ENCODE measurements at regions not wholly inside any gene's neighbourhood (a gene's known extent, or its start where the extent isn't known, plus 50 kb on each side); places are given as distances from the start of the nearest gene placed in this dataset.
"Not testable (repeated sequence)": the region's sequence is repeated elsewhere in the genome, so short reads cannot be mapped to it uniquely, and the experiment has no call there.

DNA sequence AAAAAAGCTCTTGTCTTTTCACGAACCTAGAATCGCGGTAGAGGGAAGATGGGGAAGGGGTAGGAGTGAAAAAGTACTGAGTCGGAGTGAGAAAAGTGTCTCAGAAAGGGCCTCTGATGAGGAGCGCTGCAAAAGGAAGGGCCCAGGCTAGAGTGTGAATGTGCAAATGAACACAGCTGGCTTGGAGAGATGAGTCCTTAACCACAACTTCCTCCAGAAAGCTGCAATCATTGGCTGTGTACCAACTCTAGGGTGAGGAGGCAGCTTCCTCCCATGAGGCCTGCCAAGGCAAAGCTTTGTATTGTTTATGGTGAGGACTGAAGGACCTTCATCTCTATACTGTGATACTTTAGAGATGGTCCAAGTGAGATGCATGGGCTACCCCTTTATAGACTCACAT is 566.9 kb upstream of the ANO5 start:
- DNase-seq (ENCODE audit: low read depth) = no peak

DNA sequence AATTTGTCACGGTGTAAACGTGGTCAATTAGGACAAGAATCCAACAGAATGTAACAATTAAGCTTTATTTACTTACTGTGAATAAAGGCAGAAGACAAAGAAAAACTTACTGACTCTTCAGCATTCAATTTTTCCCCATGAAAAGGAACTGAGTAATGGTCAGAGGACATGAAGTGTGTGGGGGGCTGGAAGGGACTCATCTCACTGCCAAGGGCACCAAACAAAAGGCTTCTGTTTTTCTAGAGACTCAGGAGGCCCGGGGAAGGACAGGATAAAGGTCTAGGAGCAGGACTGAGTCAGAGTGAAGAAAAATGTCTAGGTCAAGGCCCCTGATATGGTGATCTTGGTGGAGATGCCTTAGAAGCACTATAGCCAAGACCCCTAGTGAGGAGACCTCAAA is 564.2 kb upstream of the ANO5 start:
- no peak for DNase-seq (ENCODE audit: low read depth)

DNA sequence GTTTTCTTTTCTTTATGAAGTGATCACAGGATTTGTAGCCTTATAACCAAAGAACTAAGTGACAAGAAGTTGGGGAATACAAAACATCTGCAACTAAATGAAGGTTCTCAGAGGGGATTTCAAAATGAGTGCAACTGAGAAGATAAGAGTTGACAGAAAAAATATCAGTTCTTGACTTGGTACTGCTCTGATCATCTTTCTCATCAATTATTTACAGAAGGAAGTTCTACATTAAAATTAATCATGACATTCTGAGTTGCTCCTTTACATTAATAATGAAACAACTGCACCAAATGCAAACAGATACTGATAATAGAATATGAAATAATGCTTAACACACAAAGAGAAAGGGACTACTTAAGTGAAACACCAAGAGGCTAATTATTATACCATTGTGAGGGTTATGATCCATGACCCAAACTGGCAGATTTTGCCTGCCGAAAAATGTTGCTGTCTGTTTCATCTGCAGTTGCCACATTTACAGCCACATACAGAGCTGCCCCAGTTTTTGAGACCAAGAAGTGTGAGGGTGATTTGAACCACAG is 561.9 kb upstream of the ANO5 start:
- no peak for DNase-seq (ENCODE audit: low read depth)

DNA sequence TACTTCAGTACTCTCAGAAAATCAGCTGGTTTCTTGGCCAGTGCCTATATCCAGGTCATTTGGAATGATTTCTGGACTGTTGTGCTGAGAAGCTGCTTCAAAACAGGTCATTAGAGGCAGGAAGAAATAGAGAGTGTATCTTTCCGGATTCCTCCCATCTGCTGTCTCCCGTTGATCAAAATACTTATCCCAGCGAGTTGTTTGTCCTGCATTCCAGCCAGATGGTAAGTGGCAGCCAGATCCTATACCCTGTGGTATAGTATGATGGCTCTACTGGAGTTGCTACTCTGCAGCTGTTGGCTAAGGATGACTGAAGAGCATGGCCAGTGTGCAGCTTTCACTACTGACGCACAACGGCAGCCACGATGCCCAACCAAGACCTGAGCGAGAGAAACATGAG is 560.9 kb upstream of the ANO5 start:
- no peak for DNase-seq (ENCODE audit: low read depth)

DNA sequence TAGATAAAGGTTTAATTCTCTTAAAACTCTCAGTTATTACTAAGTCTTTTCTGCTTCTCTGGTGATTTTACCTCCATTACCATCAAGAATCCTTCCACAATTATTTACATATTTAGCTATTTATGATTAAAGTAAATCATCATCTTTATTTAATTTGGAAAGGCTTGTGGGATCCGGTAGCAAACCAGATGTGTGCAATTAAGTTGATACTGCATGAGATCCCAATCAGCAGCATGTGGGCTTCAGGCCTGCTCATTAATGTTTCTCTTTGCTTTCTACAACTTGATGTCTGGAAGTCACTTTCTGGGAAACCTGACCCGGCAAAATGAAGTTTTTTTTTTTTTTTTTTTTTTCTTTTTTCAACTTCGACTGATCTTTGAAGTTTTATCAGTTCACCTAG is 558.4 kb upstream of the ANO5 start:
- DNase-seq (ENCODE audit: low read depth) = no peak

DNA sequence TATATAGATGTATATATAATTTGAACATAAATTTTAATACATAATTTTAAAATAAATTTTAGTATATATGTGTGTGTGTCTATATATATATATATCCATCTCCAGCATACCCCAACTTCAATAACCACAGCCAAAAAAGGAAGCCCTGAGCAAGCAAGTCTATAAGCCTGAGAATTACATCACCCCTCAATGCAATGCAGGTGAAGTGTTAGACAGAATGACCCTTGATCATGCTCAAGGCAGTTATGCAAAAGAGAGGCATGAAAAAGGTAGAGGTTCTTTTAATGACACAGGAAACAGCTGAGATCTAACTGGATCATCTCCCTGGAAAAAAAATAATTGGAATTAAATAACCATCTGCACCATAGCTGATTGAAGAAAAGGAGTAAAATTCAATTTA is 557.9 kb upstream of the ANO5 start:
- DNase-seq (ENCODE audit: low read depth) = no peak

DNA sequence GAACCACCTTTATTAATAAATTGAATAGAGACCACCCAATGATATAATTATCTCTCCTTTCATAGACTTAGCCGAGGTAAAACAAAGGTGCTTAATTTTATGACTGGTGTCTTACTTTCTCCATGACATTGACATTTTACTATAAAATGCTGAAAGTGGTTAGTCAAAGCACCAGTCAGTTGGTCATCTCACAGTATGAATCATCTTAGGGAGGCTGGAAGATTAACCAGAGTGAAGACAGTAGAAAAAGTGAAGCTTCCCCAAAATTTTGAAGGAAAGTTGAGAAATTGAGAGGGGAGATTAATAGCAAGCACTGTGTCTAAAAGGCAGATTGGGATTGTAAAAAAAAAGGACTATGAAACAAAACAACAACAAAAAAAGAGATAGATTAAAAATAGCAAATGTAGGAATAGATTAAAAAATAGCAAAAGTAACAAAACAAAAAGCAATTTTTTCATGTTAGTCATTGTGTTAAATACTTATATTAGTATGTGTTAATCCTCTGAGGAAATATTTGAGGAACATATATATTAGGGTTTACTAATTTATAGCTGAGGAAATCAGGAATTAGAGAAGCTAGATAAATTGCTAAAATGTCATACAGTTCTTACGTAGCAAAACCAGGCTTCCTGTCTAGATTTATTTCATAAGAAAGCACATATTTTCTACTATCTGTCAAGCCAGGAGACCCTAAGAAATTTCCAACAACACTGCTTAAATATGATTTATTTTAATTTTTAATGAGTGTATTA is 557.3 kb upstream of the ANO5 start:
- DNase-seq (ENCODE audit: low read depth) = no peak

DNA sequence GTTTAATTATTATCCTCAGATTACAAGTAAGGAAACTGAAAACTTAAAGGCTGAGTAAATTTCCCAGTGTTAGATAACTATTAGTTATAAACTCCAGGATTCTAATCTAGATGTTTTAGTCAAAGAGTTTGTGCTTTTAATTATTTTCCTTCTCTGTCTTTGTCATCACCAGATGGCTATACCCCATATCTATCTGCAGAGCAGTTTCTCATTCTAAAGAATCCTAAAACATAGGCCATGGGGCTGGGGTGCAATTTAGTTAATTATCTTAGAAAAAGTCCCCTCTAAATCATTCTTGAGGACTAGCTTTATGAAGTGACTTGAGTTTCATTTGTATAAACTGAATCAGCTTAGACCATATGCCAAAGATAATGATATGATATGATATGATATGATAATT is 556.3 kb upstream of the ANO5 start:
- DNase-seq (ENCODE audit: low read depth) = no peak

DNA sequence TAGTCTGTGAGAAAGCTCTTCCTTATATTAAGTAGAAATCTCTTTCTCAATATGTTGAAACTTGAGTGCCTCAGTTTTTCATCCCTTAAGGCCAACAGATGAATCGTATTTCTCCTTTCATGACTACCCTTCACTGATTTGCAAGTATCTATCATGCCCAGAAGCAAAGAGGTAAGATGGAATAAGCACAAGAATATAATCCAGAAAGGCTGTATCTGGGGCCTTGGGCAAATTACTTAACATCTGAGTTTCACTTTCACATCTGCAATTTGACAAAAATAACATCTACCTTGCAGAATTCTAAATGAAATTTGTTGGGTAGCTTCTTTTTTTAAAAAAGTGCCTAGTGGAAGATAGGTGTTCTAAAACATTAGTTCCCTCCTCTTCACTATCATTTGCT is 552.4 kb upstream of the ANO5 start:
- no peak for DNase-seq (ENCODE audit: low read depth)

DNA sequence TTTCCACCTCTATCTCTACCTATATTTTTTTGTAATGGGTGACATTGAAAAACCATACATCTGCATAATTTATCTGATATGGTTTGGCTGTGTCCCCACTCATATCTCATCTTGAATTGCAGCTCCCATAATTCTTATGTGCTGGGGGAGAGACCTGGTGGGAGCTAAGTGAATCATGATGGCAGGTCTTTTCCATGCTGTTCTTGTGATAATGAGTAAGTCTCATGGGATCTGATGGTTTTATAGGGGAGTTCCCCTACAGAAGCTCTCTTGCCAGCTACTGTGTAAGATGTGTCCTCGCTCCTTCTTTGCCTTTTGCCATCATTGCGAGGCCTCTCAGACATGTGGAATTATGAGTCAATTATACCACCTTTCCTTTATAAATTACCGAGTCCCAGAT is 551.0 kb upstream of the ANO5 start:
- no peak for DNase-seq (ENCODE audit: low read depth)

DNA sequence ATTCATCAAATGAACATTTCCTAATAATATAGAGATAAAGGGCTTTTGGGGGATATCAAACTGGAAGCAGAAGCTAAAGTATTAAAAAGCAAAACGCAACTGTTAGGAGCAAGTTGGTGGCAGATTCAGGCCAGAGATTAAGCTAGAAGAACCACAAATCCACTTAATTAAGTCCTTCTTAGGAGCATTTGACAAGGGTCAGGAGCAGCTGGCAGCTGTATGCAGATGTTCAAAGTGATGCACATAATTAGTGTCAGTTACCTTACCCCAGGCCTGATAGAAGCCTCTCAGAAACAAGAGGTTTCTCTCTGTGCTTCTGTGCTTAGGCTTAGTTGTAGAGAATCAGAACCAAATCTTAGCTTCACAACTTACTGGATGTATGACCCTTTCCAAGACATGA is 546.5 kb upstream of the ANO5 start:
- DNase-seq (ENCODE audit: low read depth) = no peak

DNA sequence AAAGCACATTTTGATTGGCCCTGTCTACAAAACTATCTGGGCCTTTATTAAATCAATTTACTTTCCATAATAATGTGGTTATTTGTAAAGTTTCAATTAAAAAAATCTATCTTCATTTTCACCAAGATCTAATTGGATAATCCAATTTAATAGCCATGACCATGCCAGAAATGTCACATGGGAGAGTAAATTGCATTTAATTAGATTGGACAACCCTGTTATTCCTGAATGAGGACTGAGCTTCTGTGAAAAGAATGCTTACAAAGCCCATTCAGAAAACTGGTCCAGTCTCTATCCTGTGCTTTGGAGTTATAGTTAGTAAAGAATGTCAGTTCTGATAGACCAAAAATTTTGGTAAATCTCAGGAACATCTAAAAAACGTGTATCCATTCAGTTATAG is 541.9 kb upstream of the ANO5 start:
- no peak for DNase-seq (ENCODE audit: low read depth)

DNA sequence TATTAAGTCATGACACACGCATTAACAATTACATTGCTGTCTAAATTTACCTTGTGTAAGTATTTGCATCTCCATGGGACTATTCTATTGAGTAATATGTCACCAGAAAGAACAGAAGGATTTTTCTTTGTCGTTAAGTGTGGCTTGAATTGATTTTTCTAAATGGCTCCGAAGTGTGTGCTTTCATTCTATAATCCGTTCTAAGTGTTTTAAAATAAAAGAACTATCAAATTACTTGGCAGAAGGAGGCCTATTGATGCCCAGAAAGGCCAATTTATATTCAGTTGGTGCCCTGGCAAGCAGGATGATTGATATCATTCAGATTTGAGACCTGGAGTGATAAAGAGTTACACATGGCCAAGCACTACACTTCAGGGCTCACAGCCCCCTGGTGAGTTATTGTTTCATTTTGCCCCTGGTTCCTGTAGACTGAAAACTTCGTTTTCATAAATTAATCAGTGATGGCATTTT is 538.9 kb upstream of the ANO5 start:
- no peak for DNase-seq (ENCODE audit: low read depth)

DNA sequence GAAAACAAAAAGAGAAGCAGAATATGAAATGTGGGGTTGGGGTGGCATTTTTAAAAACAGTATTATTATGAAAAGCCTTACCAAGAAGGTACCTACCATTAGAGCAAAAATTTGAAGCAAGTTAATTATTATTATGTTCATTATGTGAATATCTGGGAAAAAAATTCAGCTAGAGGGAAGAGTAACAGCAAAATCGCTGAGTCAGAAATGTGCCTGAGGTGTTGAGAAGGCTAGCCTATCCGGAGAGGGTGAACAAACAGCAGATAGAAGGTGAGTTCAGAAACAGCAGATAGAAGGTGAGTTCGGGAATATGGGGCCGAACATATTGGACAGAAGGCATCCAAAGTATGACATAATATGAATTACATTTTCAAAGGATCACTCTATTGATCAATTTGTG is 536.8 kb upstream of the ANO5 start:
- no peak for DNase-seq (ENCODE audit: low read depth)

DNA sequence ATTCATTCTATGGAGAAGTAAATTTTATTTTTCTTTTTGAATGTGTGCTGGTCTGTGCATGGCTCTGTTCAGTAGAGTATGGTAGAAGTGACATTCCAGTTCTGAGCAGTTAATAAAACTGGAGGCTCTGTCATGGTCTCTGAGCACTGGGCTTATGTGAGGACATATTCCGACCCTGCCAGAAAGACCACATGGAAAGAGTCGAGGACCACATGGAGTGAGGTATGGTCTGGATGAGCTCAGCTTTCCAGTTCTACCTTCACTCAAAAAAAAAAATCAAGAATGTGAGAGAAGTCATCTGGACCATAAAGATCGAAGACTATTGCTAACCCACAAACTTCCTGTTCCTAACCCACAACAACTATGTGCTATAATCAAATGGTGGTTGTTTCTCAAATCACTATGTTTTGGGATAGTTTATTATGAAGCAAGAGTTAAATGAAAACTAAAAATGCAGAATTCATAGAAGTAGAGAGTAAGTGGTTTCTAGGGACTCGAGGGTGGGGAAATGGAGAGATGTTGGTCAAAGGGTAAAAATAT is 534.2 kb upstream of the ANO5 start:
- DNase-seq (ENCODE audit: low read depth) = no peak

DNA sequence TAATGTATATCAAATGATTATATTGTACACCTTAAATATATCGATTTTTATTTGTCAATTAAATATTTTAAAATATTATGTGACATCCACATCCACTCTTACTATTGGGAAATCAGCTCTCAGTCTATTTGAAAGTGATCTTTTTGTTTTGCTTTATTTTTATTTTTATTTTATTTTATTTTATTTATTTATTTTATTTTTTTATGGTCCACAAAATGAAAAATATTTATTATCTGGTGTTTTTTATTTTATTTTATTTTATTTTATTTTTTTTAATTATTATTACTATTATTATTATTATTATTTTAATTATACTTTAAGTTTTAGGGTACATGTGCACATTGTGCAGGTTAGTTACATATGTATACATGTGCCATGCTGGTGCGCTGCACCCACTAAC is 533.5 kb upstream of the ANO5 start:
- DNase-seq (ENCODE audit: low read depth) = not testable (repeated sequence)

DNA sequence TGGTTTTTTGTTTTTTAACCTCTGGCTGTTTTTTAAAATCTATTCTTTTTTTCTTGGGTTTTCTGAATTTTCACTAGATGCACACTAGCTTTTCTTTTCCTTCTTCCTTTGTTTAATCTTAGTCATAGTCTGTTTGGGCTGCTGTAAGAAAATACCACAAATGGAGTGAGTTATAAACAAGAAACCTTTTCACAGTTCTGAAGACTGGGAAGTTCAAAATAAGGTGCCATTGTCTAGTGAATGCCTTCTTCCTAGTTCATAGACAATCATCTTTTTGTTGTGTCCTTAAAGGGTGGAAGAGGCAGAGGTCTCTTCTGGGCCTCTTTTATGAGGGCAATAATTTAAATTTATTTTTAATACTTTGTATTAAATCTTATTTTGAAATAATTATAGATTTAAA is 532.9 kb upstream of the ANO5 start:
- DNase-seq (ENCODE audit: low read depth) = no peak

DNA sequence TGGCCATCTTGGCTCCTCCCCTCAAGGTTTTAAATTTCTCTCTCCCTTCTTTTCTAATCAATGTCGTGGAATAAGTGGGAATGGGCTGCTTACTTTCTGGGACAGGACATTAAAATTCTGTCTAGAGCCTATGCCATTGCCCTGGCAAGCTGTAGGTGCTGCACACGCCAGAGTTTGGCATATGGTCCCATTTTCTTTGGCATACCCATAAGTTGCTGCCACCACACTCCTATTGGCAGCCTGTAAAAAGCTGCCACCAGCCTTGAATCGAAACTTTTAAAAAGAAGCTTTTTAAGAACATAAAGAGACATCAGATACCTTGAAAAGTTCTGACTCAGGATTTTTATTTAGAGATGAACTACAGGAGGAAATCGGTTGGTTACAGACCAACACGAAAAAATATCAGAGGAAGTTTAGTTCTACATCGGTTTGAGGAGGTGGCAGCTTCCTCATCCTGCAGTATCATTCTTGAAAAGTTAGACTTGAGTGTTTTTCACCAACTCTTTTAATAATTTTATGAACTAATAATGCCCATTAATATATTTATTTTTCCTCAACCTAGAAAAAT is 517.8 kb upstream of the ANO5 start:
- no peak for DNase-seq (ENCODE audit: low read depth)

DNA sequence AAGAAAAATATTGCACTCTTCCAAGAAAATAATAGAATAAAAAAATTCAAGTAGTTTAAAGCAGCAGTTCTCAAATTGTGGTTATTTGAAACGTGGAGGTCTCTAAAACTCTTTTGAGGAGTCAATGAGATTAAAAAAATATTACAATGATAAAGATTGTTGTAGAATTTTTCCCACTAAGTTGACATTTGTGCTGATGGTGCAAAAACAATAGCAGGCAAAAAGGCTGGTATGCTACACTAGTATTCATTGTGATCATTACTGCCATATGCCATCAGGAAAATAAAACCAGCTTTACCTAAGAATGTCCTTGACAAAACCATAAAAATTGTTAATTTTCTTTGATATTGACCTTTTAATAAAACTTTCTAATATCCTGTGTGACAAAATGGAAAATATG is 505.2 kb upstream of the ANO5 start:
- DNase-seq (ENCODE audit: low read depth) = no peak

DNA sequence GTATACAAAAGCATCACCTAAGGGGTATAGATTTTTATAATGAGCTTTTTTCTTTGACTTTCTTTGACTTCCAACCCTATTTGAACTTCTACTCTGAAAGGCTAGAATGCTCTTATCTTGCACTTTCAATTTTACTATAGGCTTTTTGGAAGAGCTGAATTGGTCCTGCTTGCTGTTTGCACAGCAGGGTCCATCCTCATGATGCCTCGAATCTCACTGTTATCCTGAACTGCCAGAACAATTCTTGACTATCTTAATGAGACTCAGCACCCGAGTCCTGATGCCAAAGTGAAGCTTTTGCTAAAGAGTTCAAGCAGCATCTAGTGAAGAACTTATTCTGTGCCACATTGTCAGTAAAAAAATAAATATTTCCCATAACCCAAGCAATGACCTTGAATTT is 488.3 kb upstream of the ANO5 start:
- DNase-seq (ENCODE audit: low read depth) = no peak

DNA sequence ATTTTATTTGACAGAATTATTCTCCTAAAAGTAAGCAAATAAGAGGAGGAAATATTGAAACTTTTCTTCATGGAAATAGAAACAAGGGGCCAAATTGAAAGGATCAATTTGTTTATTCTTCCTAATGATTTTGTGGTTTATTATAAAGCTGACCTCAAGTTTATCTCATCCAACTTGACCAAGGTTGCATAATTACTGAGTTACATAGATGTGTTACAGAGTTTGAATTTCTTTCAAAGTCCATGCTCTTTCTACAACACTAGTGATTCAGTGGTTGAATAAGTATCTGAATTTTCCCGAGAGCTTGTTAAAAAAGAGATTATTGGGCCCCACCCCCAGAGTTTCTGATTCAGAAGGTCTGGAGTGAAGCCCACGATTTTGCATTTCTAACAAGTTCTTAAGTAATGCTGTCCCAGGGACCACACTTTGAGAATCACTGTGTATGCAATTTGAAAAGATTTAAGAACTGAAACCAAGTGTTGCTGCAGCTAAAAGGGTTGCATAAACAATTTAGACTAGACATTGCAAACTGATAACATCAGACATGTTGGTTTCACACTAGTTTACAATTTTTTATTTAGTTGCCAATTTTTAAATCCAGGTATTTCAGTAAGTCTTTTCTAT is 485.7 kb upstream of the ANO5 start:
- no peak for DNase-seq (ENCODE audit: low read depth)

DNA sequence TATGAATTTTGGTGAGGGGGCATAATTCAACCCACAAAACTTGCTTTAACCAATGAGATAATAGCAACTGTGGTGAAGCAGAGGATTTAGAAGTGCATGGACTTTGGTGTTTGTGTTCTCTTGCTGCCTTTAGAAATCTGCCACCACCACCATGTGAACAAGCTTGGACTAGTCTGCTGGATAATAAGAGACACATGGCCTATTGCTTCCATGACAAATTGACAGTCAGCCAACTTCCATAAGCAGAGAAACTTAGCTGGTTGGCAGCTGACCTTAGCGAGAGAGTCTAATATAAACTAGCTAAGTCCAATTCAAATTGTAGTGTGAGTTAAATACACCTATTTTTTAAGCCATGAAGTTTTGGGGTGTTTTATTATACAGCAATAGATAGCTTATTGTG is 482.1 kb upstream of the ANO5 start:
- no peak for DNase-seq (ENCODE audit: low read depth)

DNA sequence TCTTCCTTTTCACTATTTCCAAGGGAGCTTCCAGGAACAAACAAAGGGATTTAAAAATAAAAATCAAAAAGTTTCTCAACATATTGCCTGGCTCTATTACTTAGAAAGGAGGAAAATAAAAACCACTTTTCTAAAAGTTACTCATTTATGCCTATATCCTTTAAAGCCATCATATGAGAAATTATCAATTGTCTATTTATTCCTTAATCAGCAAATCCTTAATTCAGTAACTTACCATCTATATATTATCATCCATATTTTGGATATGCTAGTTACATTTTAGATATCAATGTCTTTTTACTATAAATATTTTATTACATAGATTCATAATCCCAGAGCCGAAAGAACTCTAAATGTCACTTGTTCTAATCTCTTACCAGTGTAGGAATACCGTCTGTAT is 481.5 kb upstream of the ANO5 start:
- DNase-seq (ENCODE audit: low read depth) = no peak

All from stromal cell of bone marrow (primary cell).